ENCODE measurements at regions not wholly inside any gene's neighbourhood (a gene's known extent, or its start where the extent isn't known, plus 50 kb on each side); places are given as distances from the start of the nearest gene placed in this dataset.

GRCh38 chr2:21602789-21603188 is 479.0 kb downstream of the TDRD15 start:
- no peaks in the 10 kb centered on the region for H3K9me3 Mint-ChIP-seq

DNA sequence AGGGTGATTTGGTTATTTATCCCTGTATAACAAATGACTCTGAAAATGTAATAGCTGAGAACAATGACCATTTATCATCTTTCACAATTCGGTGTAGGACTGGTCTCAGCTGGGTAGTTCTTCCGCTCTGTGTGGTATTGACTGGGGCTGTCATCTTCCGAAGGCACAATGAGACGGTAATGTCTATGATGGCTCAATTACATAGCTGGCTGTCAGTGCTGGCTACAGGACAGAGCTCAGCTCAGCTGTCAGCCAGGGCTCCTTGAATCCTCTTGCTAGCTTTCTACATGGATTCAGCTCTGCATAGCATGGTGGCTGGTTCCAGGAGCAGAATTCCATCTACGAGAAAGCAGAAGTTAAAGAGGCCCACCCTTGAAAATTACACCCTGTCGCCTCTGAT is 483.8 kb downstream of the TDRD15 start:
- Histone ChIP-seq H3K9me3 (ENCODE audit: low read depth) (no peaks in the 10 kb centered on the region), H2AFZ (replicated peaks) (no peak overlapping the region), H4K20me1 (ENCODE audit: low read depth) (no peaks in the 10 kb centered on the region), H3K27ac (no peak overlapping the region), H3K4me3 (no peak overlapping the region), H3K27me3 (no peaks in the 10 kb centered on the region), H3K4me2 (no peak overlapping the region), H3K36me3 (no peaks in the 10 kb centered on the region), H3K4me1 (no peaks in the 10 kb centered on the region), H3F3A (ENCODE audit: low read depth) (no peaks in the 10 kb centered on the region), H3K9ac (no peak overlapping the region), H3K79me2 (ENCODE audit: low read depth) (no peaks in the 10 kb centered on the region)
- Mint-ChIP-seq H3K27ac (no peak overlapping the region), H3K9me3 (peaks cover 4% of the 10 kb centered on the region), H3K27me3 (ENCODE audit: insufficient read depth, low read depth) (peaks cover 3% of the 10 kb centered on the region), H3K4me1 (peaks cover 7% of the 10 kb centered on the region), H3K36me3 (no peaks in the 10 kb centered on the region), H3K4me3 (no peak overlapping the region)
- no peak for DNase-seq (ENCODE audit: low spot score)
- TF ChIP-seq EZH2phosphoT487 (IDR thresholded peaks at IDR 0.05) (no peak), CTCF (IDR thresholded peaks at IDR 0.05) (no peak), EZH2 (IDR thresholded peaks at IDR 0.05) (no peak)

More at GRCh38 chr2:21602789-21603188, 479.0 kb downstream of the TDRD15 start:
- Histone ChIP-seq H4K20me1 (ENCODE audit: low read depth) (no peaks in the 10 kb centered on the region), H3K4me3 (no peak overlapping the region), H3K4me2 (no peak overlapping the region), H3F3A (ENCODE audit: low read depth) (no peaks in the 10 kb centered on the region), H3K36me3 (no peaks in the 10 kb centered on the region), H3K79me2 (ENCODE audit: low read depth) (no peaks in the 10 kb centered on the region), H2AFZ (replicated peaks) (no peak overlapping the region), H3K9me3 (ENCODE audit: low read depth) (no peaks in the 10 kb centered on the region), H3K4me1 (no peaks in the 10 kb centered on the region), H3K9ac (no peak overlapping the region), H3K27ac (no peak overlapping the region), H3K27me3 (no peaks in the 10 kb centered on the region)
- DNase-seq (ENCODE audit: low spot score) = no peak
- no peak overlapping the region for H3K27ac Mint-ChIP-seq
- H3K4me3 Mint-ChIP-seq = no peak overlapping the region
- H3K36me3 Mint-ChIP-seq = no peaks in the 10 kb centered on the region
- no peak for TF ChIP-seq EZH2 (IDR thresholded peaks at IDR 0.05)
- H3K4me1 Mint-ChIP-seq = peaks cover 9% of the 10 kb centered on the region
- peaks cover 3% of the 10 kb centered on the region for H3K27me3 Mint-ChIP-seq (ENCODE audit: insufficient read depth, low read depth)

DNA sequence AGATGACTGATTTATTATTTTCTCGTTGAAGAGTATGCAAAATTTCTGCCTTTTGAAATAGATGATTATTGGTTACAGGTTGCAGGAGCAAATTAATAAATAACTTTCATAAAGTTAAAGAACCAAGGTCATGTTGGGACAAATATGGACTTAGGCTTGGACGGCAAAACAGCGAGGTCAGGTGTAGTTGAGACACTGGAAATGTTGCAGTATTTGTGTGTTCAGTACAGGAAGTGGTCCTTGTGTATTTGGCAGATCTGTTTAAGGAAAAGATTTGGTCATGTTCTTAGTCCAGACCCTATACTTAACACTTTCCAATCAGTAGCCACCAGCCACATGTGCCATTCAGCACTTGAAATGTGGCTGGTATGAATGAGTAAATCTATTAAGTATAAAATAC is 486.5 kb downstream of the TDRD15 start:
- H3K79me2 ChIP-seq (ENCODE audit: low read depth) = no peaks in the 10 kb centered on the region
- no peaks in the 10 kb centered on the region for H3K36me3 ChIP-seq
- Mint-ChIP-seq H3K4me1 (peaks cover 7% of the 10 kb centered on the region), H3K9me3 (peaks cover 11% of the 10 kb centered on the region), H3K27ac (no peak overlapping the region), H3K4me3 (no peak overlapping the region), H3K27me3 (ENCODE audit: insufficient read depth, low read depth) (peaks cover 4% of the 10 kb centered on the region), H3K36me3 (no peaks in the 10 kb centered on the region)
- H3K4me3 ChIP-seq = no peak overlapping the region
- H4K20me1 ChIP-seq (ENCODE audit: low read depth) = no peaks in the 10 kb centered on the region
- H3K4me2 ChIP-seq = no peak overlapping the region
- no peak for DNase-seq (ENCODE audit: low spot score)
- H3F3A ChIP-seq (ENCODE audit: low read depth) = no peaks in the 10 kb centered on the region
- no peak overlapping the region for H2AFZ ChIP-seq (replicated peaks)
- no peaks in the 10 kb centered on the region for H3K27me3 ChIP-seq
- no peak overlapping the region for H3K27ac ChIP-seq
- no peaks in the 10 kb centered on the region for H3K9me3 ChIP-seq (ENCODE audit: low read depth)
- no peaks in the 10 kb centered on the region for H3K4me1 ChIP-seq
- no peak for TF ChIP-seq EZH2phosphoT487 (IDR thresholded peaks at IDR 0.05)
- no peak for TF ChIP-seq EZH2 (IDR thresholded peaks at IDR 0.05)
- TF ChIP-seq CTCF (IDR thresholded peaks at IDR 0.05) = no peak
- H3K9ac ChIP-seq = no peak overlapping the region

DNA sequence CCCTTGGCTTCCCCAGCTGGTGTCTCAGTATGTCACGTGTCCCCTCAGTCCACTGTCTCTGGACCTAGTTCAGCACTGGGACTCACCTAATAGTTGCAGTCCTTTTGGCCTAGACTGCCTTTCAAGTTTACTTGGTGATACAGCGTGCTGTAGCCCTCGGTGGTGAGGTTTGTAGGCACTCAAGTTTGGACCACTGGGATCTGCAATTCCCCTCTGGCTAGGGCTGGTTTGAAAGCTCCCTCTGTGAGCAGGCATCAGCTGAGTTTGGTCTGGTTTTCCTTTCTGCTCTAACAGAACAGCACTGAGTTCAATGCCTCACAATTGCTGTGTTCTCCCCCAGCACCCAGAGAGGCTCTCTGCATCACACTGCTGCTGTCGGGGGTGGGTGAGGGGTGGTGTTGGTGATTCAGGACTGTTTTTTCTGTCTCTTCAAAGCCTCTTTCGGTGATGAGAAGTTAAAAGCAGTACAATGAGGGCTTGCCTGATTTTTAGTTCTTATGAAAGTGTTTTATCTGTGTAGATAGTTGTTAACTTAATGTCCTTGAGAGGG is 494.2 kb downstream of the TDRD15 start:
- no peak overlapping the region for H3K27ac Mint-ChIP-seq
- no peaks in the 10 kb centered on the region for H3K4me1 Mint-ChIP-seq
- Histone ChIP-seq H3K4me1 (no peaks in the 10 kb centered on the region), H3F3A (ENCODE audit: low read depth) (no peaks in the 10 kb centered on the region), H3K27me3 (no peaks in the 10 kb centered on the region), H3K79me2 (ENCODE audit: low read depth) (no peaks in the 10 kb centered on the region), H2AFZ (replicated peaks) (no peak overlapping the region), H3K4me3 (no peak overlapping the region), H3K27ac (no peak overlapping the region), H3K9ac (no peak overlapping the region), H3K4me2 (no peak overlapping the region), H3K36me3 (no peaks in the 10 kb centered on the region), H3K9me3 (ENCODE audit: low read depth) (no peaks in the 10 kb centered on the region), H4K20me1 (ENCODE audit: low read depth) (no peaks in the 10 kb centered on the region)
- no peaks in the 10 kb centered on the region for H3K36me3 Mint-ChIP-seq
- no peak for DNase-seq (ENCODE audit: low spot score)
- TF ChIP-seq EZH2phosphoT487 (IDR thresholded peaks at IDR 0.05) (no peak), EZH2 (IDR thresholded peaks at IDR 0.05) (no peak), CTCF (IDR thresholded peaks at IDR 0.05) (no peak)
- no peak overlapping the region for H3K4me3 Mint-ChIP-seq
- H3K27me3 Mint-ChIP-seq (ENCODE audit: insufficient read depth, low read depth) = peaks cover 2% of the 10 kb centered on the region
- H3K9me3 Mint-ChIP-seq = peaks cover 4% of the 10 kb centered on the region
